Heart left ventricle (tissue), 16 donors: ENCODE measurements at regions not wholly inside any gene's neighbourhood (a gene's known extent, or its start where the extent isn't known, plus 50 kb on each side); places are given as distances from the start of the nearest gene placed in this dataset.

ENCODE experiments used
- ATAC-seq, 4 donors: fragments of 200-7000 bp; cut with Tn5 transposase; one replicate each; pipeline ENCODE4 v1.9.1; 2020 to 2022; ENCODE audit warnings: moderate library complexity in 4 of 4, mild to moderate bottlenecking in 3 of 4, moderate number of reproducible peaks in 1 of 4
- DNase-seq, 5 donors: peaks; one replicate each; pipeline ENCODE4 v3.0.0-alpha.2; 2020
- H3K27ac ChIP-seq, 12 donors: fragments of 200-600 bp; sonication (generic) in 4 of 12; one replicate each; pipeline versions ENCODE4 v1.5.0 to v1.8.0; 2016 to 2022; ENCODE audit warnings: mild to moderate bottlenecking in 2 of 12
- H3K27me3 ChIP-seq, 9 donors: fragments of 200-600 bp; sonication (generic) in 2 of 9; one replicate each; pipeline versions ENCODE4 v1.5.1 to v1.8.0; 2016 to 2022; ENCODE audit warnings: mild to moderate bottlenecking in 3 of 9
- H3K36me3 ChIP-seq, 9 donors: fragments of 200-600 bp; sonication (generic) in 2 of 9; one replicate each; pipeline versions ENCODE4 v1.5.0 to v1.8.0; 2018 to 2022; ENCODE audit warnings: mild to moderate bottlenecking in 2 of 9
- H3K4me1 ChIP-seq, 12 donors: fragments of 200-600 bp; sonication (generic) in 4 of 12; one replicate each; pipeline versions ENCODE4 v1.5.0 to v1.8.0; 2016 to 2022; ENCODE audit warnings: mild to moderate bottlenecking in 3 of 12
- H3K4me3 ChIP-seq, 12 donors: fragments of 200-600 bp; sonication (generic) in 4 of 12; one replicate each; pipeline versions ENCODE4 v1.5.0 to v1.8.0; 2017 to 2022; ENCODE audit warnings: mild to moderate bottlenecking in 9 of 12, moderate library complexity in 4 of 12
- H3K9me3 ChIP-seq, 12 donors: fragments of 200-600 bp; sonication (generic) in 4 of 12; one replicate each; pipeline versions ENCODE4 v1.5.0 to v1.8.0; 2016 to 2022; ENCODE audit warnings: mild to moderate bottlenecking in 1 of 12
- POLR2A ChIP-seq, 2 donors: fragments of 450-650 bp; IDR thresholded peaks; one replicate each; pipeline ENCODE4 v1.6.1; 2017; ENCODE audit warnings: antibody characterized with exemption in 2 of 2, mild to moderate bottlenecking in 2 of 2, moderate library complexity in 2 of 2
- WGBS, 4 donors: extraction: QIAGEN DNeasy Blood & Tissue Kit in 2 of 4; methylation state at CpG; one replicate each; pipeline versions ENCODE4 v1.1.5 to v1.1.7; 2013 to 2018; 5-methylcytosine and 5-hydroxymethylcytosine counted together
- intact Hi-C, 10 donors: fragments of 100-400 bp; cut with DNase I; formaldehyde crosslinking; loops; one replicate each; pipeline versions ENCODE4 v1.11.1 to v1.14.2; 2022
- TF ChIP-seq, protein P1 (sequence below), 12 donors: fragments of 200-600 bp; sonication (generic) in 4 of 12; IDR thresholded peaks; one replicate each; pipeline versions ENCODE4 v1.5.0 to v1.8.0; 2018 to 2022; ENCODE audit warnings: antibody characterized with exemption in 12 of 12, mild to moderate bottlenecking in 5 of 12
- donor health status: ischemic (EF 13 %, LVEDD 7.1; RV severe dilation, severe dysfunction).
- donor health status: healthy with polysubstance abuse.
- donor health status: DM: no; HTN: yes; CAD: no.
- donor health status: DM: no; HTN: no; CAD: no.
- donor health status: ischemic (EF 25% LVEDD 6.9; RV normal size, moderate dysfunction).
- donor health status: ischemic (EF 25% LVEDD 5.7; RV mildly dilated, moderate dysfunction).
- donor health status: healthy.
- donor health status: DM: yes; HTN: yes; CAD: no.
- donor health status: ischemic (EF 35%, LVEDD 5.7; RV mildly dilated, moderate dysfunction).
- donor health status: nonischemic (EF 11% LVEDD 7.7; RV severe dilation, severe dysfunction).
- donor health status: DM: yes; HTN: yes; CAD: no.
- donor health status: PGD.
- donor health status: ischemic (EF 29% LVEDD 5.4; RV normal size, mild dysfunction).
- donor health status: nonischemic (EF 23%, LVEDD 6.1; RV moderate dilation, normal function).

GRCh38 chr11:38937709-38938108, 2339.7 kb upstream of the RAG2 start:
- intact Hi-C loops: no loop called here
- 56 to 72% (median 60%) methylated on average over 2 of the region's 2 CpGs for WGBS, 4 donors
- TF ChIP-seq, protein P1, sequence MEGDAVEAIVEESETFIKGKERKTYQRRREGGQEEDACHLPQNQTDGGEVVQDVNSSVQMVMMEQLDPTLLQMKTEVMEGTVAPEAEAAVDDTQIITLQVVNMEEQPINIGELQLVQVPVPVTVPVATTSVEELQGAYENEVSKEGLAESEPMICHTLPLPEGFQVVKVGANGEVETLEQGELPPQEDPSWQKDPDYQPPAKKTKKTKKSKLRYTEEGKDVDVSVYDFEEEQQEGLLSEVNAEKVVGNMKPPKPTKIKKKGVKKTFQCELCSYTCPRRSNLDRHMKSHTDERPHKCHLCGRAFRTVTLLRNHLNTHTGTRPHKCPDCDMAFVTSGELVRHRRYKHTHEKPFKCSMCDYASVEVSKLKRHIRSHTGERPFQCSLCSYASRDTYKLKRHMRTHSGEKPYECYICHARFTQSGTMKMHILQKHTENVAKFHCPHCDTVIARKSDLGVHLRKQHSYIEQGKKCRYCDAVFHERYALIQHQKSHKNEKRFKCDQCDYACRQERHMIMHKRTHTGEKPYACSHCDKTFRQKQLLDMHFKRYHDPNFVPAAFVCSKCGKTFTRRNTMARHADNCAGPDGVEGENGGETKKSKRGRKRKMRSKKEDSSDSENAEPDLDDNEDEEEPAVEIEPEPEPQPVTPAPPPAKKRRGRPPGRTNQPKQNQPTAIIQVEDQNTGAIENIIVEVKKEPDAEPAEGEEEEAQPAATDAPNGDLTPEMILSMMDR (IDR thresholded peaks at IDR 0.05): no peak
- no peak for TF ChIP-seq POLR2A (IDR thresholded peaks at IDR 0.05)

DNA sequence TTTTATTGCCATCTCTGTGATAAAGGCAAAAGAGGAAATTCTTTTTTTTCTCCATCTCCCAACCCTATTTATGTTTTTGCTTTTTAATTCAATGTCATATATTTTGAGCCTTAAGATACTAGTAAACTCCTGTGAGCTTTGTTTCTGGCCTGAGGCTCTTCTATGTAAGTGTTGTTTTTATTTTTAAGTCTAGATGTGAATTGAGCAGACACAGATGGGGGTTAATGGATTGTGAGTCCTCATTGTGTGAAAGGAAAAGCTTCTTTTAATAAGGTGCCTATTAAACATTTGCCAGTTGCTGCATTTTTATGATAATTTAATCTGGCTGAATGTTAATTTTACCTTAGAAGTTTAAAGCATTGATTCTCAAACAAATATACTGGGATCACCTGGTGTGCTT, 2337.9 kb upstream of the RAG2 start:
- Histone ChIP-seq H3K4me1 (no peaks in the 10 kb centered on the region), H3K27ac (no peak overlapping the region), H3K4me3 (no peak overlapping the region), H3K27me3 (no peaks in the 10 kb centered on the region), H3K9me3 (peaks cover 0 to 18% (median 0%) of the 10 kb centered on the region in 12 donors), H3K36me3 (no peaks in the 10 kb centered on the region)
- no peak for ATAC-seq
- intact Hi-C loops: no loop called here
- TF ChIP-seq, protein P1 (IDR thresholded peaks at IDR 0.05): no peak
- no peak for TF ChIP-seq POLR2A (IDR thresholded peaks at IDR 0.05)
- no peak for DNase-seq

More at GRCh38 chr11:38937709-38938108, 2339.7 kb upstream of the RAG2 start:
- DNase-seq (no peak), ATAC-seq (no peak)
- Histone ChIP-seq H3K36me3 (no peaks in the 10 kb centered on the region), H3K4me1 (no peaks in the 10 kb centered on the region), H3K9me3 (peaks cover 0 to 3% (median 0%) of the 10 kb centered on the region in 12 donors), H3K4me3 (no peak overlapping the region), H3K27ac (no peak overlapping the region), H3K27me3 (no peaks in the 10 kb centered on the region)

DNA sequence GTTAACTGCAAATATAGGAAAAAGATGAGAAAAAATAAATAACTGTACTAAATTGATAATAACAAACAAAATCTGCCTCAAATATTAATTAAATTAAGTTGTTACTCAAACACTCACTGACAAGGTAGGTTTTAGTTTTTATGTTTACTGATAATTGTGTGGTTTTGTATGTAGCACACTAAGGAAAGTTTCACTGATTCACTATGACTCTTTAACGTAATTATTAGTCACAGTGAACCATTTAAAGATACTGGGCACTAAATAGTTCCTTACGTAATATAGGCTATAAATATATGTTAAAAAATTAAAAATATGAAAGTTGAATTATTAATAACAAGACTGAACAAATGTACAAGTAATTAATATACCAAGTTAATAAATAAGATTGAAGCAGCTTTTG, 2330.0 kb upstream of the RAG2 start:
- WGBS, 4 donors: 73 to 82% (median 78%) methylated on average over 2 of the region's 2 CpGs

GRCh38 chr11:38924644-38925043, 2326.6 kb upstream of the RAG2 start:
- H3K36me3 ChIP-seq: no peaks in the 10 kb centered on the region
- H3K9me3 ChIP-seq: peaks cover 0 to 7% (median 0%) of the 10 kb centered on the region in 12 donors
- no peaks in the 10 kb centered on the region for H3K27me3 ChIP-seq
- no peak overlapping the region for H3K27ac ChIP-seq
- DNase-seq (no peak), ATAC-seq (no peak)
- intact Hi-C loops: no loop called here
- no peaks in the 10 kb centered on the region for H3K4me1 ChIP-seq
- TF ChIP-seq, protein P1 (IDR thresholded peaks at IDR 0.05): no peak
- TF ChIP-seq POLR2A (IDR thresholded peaks at IDR 0.05): no peak
- no peak overlapping the region for H3K4me3 ChIP-seq
- WGBS, 4 donors: 58 to 80% (median 73%) methylated on average over 1 of the region's 1 CpG

More for the DNA sequence above, 2330.0 kb upstream of the RAG2 start:
- no peaks in the 10 kb centered on the region for H3K36me3 ChIP-seq
- TF ChIP-seq, protein P1 (IDR thresholded peaks at IDR 0.05): no peak
- no peak for TF ChIP-seq POLR2A (IDR thresholded peaks at IDR 0.05)
- no peaks in the 10 kb centered on the region for H3K4me1 ChIP-seq
- H3K27ac ChIP-seq: no peak overlapping the region
- intact Hi-C loops: no loop called here
- H3K9me3 ChIP-seq: peaks cover 0 to 23% (median 0%) of the 10 kb centered on the region in 12 donors
- no peak for DNase-seq
- H3K4me3 ChIP-seq: no peak overlapping the region
- ATAC-seq: no peak
- no peaks in the 10 kb centered on the region for H3K27me3 ChIP-seq
